Spinal cord (tissue), 9 donors: ENCODE measurements at regions not wholly inside any gene's neighbourhood (a gene's known extent, or its start where the extent isn't known, plus 50 kb on each side); places are given as distances from the start of the nearest gene placed in this dataset.

Experiments used
- DNase-seq, 6 donors: peaks; one replicate each; pipeline versions ENCODE4 v3.0.0 to v3.0.0-alpha.2; 2013 to 2015; ENCODE audit warnings: low spot score in 6 of 6, low read depth in 4 of 6
- H3K27ac ChIP-seq: one replicate; pipeline ENCODE4 v1.5.1; 2013; ENCODE audit warnings: low read depth, low read length, control low read depth
- H3K27me3 ChIP-seq: one replicate; pipeline ENCODE4 v1.6.1; 2013; ENCODE audit warnings: low read length; ENCODE audit not compliant: control insufficient read depth, insufficient read depth
- H3K36me3 ChIP-seq: one replicate; pipeline ENCODE4 v1.6.1; 2013; ENCODE audit warnings: low read length; ENCODE audit not compliant: control insufficient read depth, insufficient read depth
- H3K4me1 ChIP-seq: one replicate; pipeline ENCODE4 v1.6.1; 2013; ENCODE audit warnings: low read length; ENCODE audit not compliant: control insufficient read depth, insufficient read depth
- H3K4me3 ChIP-seq: one replicate; pipeline ENCODE4 v1.5.1; 2013; ENCODE audit warnings: low read depth, low read length, control low read depth
- H3K9me3 ChIP-seq: one replicate; pipeline ENCODE4 v1.6.1; 2013; ENCODE audit warnings: low read length; ENCODE audit not compliant: control insufficient read depth, insufficient read depth
- WGBS: methylation state at CpG from one replicate; pipeline ENCODE4 v1.1.5; 2013; ENCODE audit warnings: missing lambda C conversion rate; ENCODE audit not compliant: insufficient coverage; 5-methylcytosine and 5-hydroxymethylcytosine counted together
- donor health status: healthy.

GRCh38 chr2:47256416-47257087 lies 80.2 kb upstream of the CALM2 start:
- no peak overlapping the region for H3K27ac ChIP-seq

GRCh38 chr2:47255794-47256193 lies 79.5 kb upstream of the CALM2 start:
- Histone ChIP-seq H3K36me3 (no peaks in the 10 kb centered on the region), H3K27ac (no peak overlapping the region), H3K4me3 (no peak overlapping the region), H3K9me3 (no peaks in the 10 kb centered on the region), H3K4me1 (no peaks in the 10 kb centered on the region), H3K27me3 (no peaks in the 10 kb centered on the region)
- WGBS, result no CpG with 5 or more reads among the region's 4 CpGs
- DNase-seq, result no peak

More at GRCh38 chr2:47256416-47257087, 80.2 kb upstream of the CALM2 start:
- Histone ChIP-seq H3K27me3 (no peaks in the 10 kb centered on the region), H3K9me3 (no peaks in the 10 kb centered on the region), H3K4me3 (no peak overlapping the region), H3K4me1 (no peaks in the 10 kb centered on the region), H3K36me3 (no peaks in the 10 kb centered on the region)
- no peak for DNase-seq
- WGBS, result 62% methylated on average over 5 of the region's 9 CpGs

- Histone ChIP-seq H3K4me1 (peaks cover 1% of the 10 kb centered on the region), H3K36me3 (no peaks in the 10 kb centered on the region), H3K27ac (no peak overlapping the region), H3K4me3 (no peak overlapping the region), H3K9me3 (no peaks in the 10 kb centered on the region), H3K27me3 (no peaks in the 10 kb centered on the region)
- WGBS, result 94% methylated on average over 5 of the region's 5 CpGs
- DNase-seq, result no peak
Observed at GRCh38 chr2:47254464-47254863, 78.2 kb upstream of the CALM2 start.

GRCh38 chr2:47253447-47253846 lies 77.1 kb upstream of the CALM2 start:
- Histone ChIP-seq H3K4me3 (no peak overlapping the region), H3K9me3 (no peaks in the 10 kb centered on the region), H3K27ac (no peak overlapping the region), H3K36me3 (no peaks in the 10 kb centered on the region), H3K4me1 (peaks cover 4% of the 10 kb centered on the region), H3K27me3 (no peaks in the 10 kb centered on the region)
- DNase-seq, result no peak
- WGBS, result 95% methylated on average over 4 of the region's 5 CpGs

- Histone ChIP-seq H3K4me1 (peaks cover 4% of the 10 kb centered on the region), H3K4me3 (no peak overlapping the region), H3K27me3 (no peaks in the 10 kb centered on the region), H3K36me3 (no peaks in the 10 kb centered on the region), H3K9me3 (no peaks in the 10 kb centered on the region), H3K27ac (no peak overlapping the region)
- WGBS, result no CpG with 5 or more reads among the region's 3 CpGs
- DNase-seq, result no peak
Observed at GRCh38 chr2:47251404-47251675, 75.0 kb upstream of the CALM2 start.

- no peak for DNase-seq
- Histone ChIP-seq H3K4me3 (no peak overlapping the region), H3K36me3 (no peaks in the 10 kb centered on the region), H3K27ac (no peak overlapping the region), H3K4me1 (peaks cover 4% of the 10 kb centered on the region), H3K27me3 (no peaks in the 10 kb centered on the region), H3K9me3 (no peaks in the 10 kb centered on the region)
- 83% methylated on average over 6 of the region's 11 CpGs for WGBS
Observed at GRCh38 chr2:47250586-47251403, 74.5 kb upstream of the CALM2 start.

- Histone ChIP-seq H3K9me3 (no peaks in the 10 kb centered on the region), H3K4me3 (no peak overlapping the region), H3K4me1 (peaks cover 4% of the 10 kb centered on the region), H3K36me3 (no peaks in the 10 kb centered on the region), H3K27ac (no peak overlapping the region), H3K27me3 (no peaks in the 10 kb centered on the region)
- no peak for DNase-seq
- WGBS, result no CpG with 5 or more reads among the region's 6 CpGs
Observed at GRCh38 chr2:47249931-47250330, 73.6 kb upstream of the CALM2 start.

- DNase-seq, result peak in 1 of 6 donors; percentile 90
- Histone ChIP-seq H3K27ac (no peak overlapping the region), H3K27me3 (no peaks in the 10 kb centered on the region), H3K36me3 (no peaks in the 10 kb centered on the region), H3K9me3 (no peaks in the 10 kb centered on the region), H3K4me1 (peaks cover 4% of the 10 kb centered on the region), H3K4me3 (no peak overlapping the region)
- WGBS, result 36% methylated on average over 8 of the region's 13 CpGs
Observed at GRCh38 chr2:47249157-47249900, 73.0 kb upstream of the CALM2 start.

- Histone ChIP-seq H3K27me3 (no peaks in the 10 kb centered on the region), H3K4me3 (no peak overlapping the region), H3K27ac (peak overlapping the region; percentile 22), H3K9me3 (no peaks in the 10 kb centered on the region), H3K36me3 (no peaks in the 10 kb centered on the region), H3K4me1 (peaks cover 17% of the 10 kb centered on the region)
- no peak for DNase-seq
- WGBS, result 56% methylated on average over 9 of the region's 14 CpGs
Observed at GRCh38 chr2:47243596-47244323, 67.4 kb upstream of the CALM2 start.
